CD1c-positive myeloid dendritic cell (primary cell): ENCODE measurements at regions not wholly inside any gene's neighbourhood (a gene's known extent, or its start where the extent isn't known, plus 50 kb on each side); places are given as distances from the start of the nearest gene placed in this dataset.
"Not testable (repeated sequence)": the region's sequence is repeated elsewhere in the genome, so short reads cannot be mapped to it uniquely, and the experiment has no call there.

Experiments used
- DNase-seq: peaks from one replicate; pipeline ENCODE4 v3.0.0-alpha.2; 2016; ENCODE audit errors: extremely low spot score

GRCh38 chr4:85165808-85166207 lies 199.3 kb upstream of the WDFY3 start:
- no peak for DNase-seq

- DNase-seq, result no peak
Measured at GRCh38 chr4:85166318-85166717, 199.8 kb upstream of the WDFY3 start.

- DNase-seq, result no peak
Measured at GRCh38 chr4:85168234-85168834, 201.8 kb upstream of the WDFY3 start.

- no peak for DNase-seq
Measured at GRCh38 chr4:85170241-85170640, 203.8 kb upstream of the WDFY3 start.

GRCh38 chr4:85175190-85175589 lies 208.7 kb upstream of the WDFY3 start:
- DNase-seq, result no peak

- no peak for DNase-seq
Measured at GRCh38 chr4:85177092-85177491, 210.6 kb upstream of the WDFY3 start.

GRCh38 chr4:85177679-85178078 lies 211.2 kb upstream of the WDFY3 start:
- DNase-seq, result no peak

- DNase-seq, result no peak
Measured at GRCh38 chr4:85180533-85180932, 214.0 kb upstream of the WDFY3 start.

- no peak for DNase-seq
Measured at GRCh38 chr4:85187106-85187505, 220.6 kb upstream of the WDFY3 start.

GRCh38 chr4:85196015-85196414 lies 229.5 kb upstream of the WDFY3 start:
- not testable (repeated sequence) for DNase-seq

GRCh38 chr4:85200106-85200505 lies 233.6 kb upstream of the WDFY3 start:
- no peak for DNase-seq

- no peak for DNase-seq
Measured at GRCh38 chr4:85209161-85209560, 242.7 kb upstream of the WDFY3 start.

- DNase-seq, result no peak
Measured at GRCh38 chr4:85210353-85210752, 243.9 kb upstream of the WDFY3 start.

- not testable (repeated sequence) for DNase-seq
Measured at GRCh38 chr4:85216571-85216970, 250.1 kb upstream of the WDFY3 start.

GRCh38 chr4:85218756-85219155 lies 252.3 kb upstream of the WDFY3 start:
- DNase-seq, result no peak

GRCh38 chr4:85221606-85222005 lies 253.3 kb upstream of the ARHGAP24 start:
- DNase-seq, result no peak

- DNase-seq, result no peak
Measured at GRCh38 chr4:85222561-85222960, 252.4 kb upstream of the ARHGAP24 start.

- DNase-seq, result no peak
Measured at GRCh38 chr4:85228264-85228663, 246.7 kb upstream of the ARHGAP24 start.

GRCh38 chr4:85233516-85233915 lies 241.4 kb upstream of the ARHGAP24 start:
- no peak for DNase-seq

GRCh38 chr4:85243857-85244256 lies 231.1 kb upstream of the ARHGAP24 start:
- DNase-seq, result no peak

- no peak for DNase-seq
Measured at GRCh38 chr4:85244638-85245037, 230.3 kb upstream of the ARHGAP24 start.

- DNase-seq, result no peak
Measured at GRCh38 chr4:85246055-85246454, 228.9 kb upstream of the ARHGAP24 start.

- DNase-seq, result no peak
Measured at GRCh38 chr4:85250852-85251251, 224.1 kb upstream of the ARHGAP24 start.

- no peak for DNase-seq
Measured at GRCh38 chr4:85257817-85258370, 217.1 kb upstream of the ARHGAP24 start.
